Head of caudate nucleus (tissue), 42 donors: ENCODE measurements at regions not wholly inside any gene's neighbourhood (a gene's known extent, or its start where the extent isn't known, plus 50 kb on each side); places are given as distances from the start of the nearest gene placed in this dataset.

Source experiments
- DNase-seq, 42 donors: peaks; one replicate each; pipeline versions ENCODE4 v3.0.0 to v3.0.0-alpha.2; 2020 to 2021; ENCODE audit warnings: mixed read lengths in 7 of 42
- intact Hi-C: fragments of 100-400 bp; cut with DNase I; formaldehyde crosslinking; loops from one replicate; pipeline ENCODE4 v1.15.0; 2022

- intact Hi-C loops = no loop called here
- DNase-seq = peak in 2 of 42 donors; percentile 24 to 36
Measured at GRCh38 chr5:96151891-96152290, 190.2 kb upstream of the ELL2 start.

DNA sequence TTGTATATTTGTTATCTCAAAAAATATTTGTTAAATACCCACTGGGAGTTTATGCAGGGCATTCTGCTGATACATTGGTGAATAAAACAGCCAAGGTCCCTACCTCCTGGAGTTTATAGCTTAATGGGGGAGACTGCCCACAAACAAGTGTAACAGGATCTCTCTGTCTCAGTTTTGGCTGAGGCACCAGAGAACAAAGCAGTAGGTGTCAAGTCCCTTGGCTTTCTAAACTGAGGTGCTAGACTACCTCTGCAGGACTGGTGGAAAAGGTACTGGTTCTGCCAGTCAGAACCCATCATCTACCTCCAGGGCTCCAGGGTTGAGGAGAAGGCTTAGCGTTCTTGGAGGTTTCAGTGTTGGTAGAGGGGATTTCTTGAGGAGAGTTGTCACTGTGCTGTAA is 188.4 kb upstream of the ELL2 start:
- DNase-seq = no peak
- intact Hi-C loops = no loop called here

DNA sequence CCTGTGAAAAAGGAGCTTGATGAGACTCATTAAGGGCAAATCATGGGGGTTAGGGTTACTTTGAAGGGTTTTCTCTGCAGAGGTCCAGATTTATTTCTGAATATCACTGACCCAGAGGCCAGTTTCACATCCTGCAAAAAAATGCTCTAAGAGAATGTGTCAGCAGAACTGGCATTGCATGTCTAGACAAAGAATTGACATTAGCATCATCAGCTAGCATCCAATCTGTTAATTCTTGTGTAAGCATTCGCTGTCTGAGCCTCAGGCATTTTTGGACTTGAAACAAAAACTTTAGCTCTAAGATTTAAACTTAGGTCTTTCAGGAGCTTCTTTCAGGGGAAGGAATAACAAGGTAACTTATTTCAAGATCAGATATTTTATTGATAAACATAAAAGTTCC is 187.9 kb upstream of the ELL2 start:
- DNase-seq = no peak
- intact Hi-C loops = no loop called here

DNA sequence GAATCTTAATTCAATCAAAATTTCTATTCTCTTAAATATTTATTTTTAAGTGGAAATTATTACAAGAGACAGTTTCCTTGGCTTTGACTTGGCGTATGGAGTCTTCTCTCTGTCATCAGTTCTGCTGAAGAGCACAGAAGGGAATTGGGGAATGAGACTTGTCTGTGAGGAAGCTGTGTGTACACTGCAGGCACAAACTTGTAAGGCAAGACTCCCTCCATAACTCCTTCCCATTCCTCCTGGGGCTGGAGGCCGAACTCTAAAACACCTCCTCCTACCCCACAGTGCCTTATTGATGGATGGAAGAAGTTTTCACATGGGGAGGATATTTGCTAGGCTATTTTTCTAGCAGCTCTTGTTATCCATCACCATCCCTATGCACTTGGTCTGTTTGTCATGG is 187.4 kb upstream of the ELL2 start:
- intact Hi-C loops = no loop called here
- DNase-seq = no peak

- intact Hi-C loops = no loop called here
- DNase-seq = no peak
Measured at GRCh38 chr5:96148376-96148775, 186.7 kb upstream of the ELL2 start.

DNA sequence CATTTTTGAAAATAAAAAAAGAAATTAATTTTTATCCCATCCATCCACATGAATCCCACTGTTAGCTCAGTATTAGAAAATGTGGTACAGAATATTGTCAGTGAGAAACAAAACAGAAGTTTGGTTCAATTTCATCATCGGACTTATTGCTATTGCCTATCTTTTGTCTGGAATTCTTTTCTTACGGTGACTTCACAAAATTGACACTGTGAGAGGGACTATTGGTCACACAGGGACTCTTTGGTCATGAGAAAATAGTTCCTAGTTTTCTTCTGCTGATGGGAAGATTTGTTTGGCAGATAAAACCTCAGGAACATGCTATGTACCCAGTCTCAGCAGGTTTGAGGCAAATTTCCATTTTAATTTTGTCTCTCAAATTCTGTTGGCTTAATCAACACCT is 186.2 kb upstream of the ELL2 start:
- intact Hi-C loops = no loop called here
- DNase-seq = no peak

DNA sequence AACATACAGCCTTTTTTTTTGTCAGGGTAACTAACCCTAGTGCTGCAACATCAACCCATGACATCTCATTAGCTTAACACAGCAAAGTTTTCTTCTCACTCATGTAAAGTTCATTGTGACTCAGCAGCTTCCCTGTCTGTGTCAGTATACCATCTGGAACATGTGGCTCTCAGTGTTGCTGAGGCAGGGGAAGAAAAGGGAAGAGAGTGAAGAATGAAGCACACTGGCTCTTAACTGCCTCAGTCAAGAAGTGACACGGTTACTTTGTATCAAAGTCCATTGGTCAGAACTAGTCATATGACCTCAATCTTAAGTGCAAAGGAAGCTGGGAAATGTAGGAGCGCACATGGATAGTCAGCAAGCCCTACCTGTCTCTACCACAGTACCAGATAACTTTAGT is 185.0 kb upstream of the ELL2 start:
- intact Hi-C loops = no loop called here
- peak in 7 of 42 donors; percentile 4 to 41 (median 13) for DNase-seq

GRCh38 chr5:96144289-96144688 is 182.6 kb upstream of the ELL2 start:
- DNase-seq = no peak
- intact Hi-C loops = no loop called here

GRCh38 chr5:96143450-96143849 is 181.8 kb upstream of the ELL2 start:
- intact Hi-C loops = no loop called here

DNA sequence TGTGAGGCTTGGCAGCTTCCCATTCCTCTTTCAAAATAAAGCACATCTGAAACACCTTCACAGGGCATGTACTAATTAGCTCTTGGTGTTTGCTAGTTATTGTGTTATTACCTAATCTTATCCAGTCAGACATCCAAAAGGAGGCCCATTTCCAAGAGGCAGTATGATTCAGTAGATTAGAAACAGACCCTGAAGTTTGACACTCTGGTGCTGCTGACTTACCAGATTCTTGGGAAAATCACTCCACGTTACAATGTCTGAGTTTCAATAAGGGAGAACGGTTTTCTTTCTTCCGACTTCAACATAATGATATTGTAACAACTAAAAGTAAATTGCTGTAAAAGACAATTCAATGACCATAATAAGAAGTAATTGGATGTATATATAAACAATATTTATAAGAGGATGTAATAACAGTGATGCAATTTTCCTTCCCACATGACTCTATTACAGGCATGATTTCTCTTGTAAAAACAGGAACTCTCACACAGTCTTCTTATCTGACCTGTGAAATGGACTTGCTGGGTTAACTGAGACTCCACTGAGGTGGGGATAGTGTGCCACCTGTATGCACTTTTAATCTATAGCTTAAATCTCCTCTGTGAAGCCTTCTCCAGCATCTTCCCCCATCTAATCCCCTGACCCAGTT is 181.3 kb upstream of the ELL2 start:
- DNase-seq = no peak
- intact Hi-C loops = no loop called here

More at GRCh38 chr5:96143450-96143849, 181.8 kb upstream of the ELL2 start:
- no peak for DNase-seq

DNA sequence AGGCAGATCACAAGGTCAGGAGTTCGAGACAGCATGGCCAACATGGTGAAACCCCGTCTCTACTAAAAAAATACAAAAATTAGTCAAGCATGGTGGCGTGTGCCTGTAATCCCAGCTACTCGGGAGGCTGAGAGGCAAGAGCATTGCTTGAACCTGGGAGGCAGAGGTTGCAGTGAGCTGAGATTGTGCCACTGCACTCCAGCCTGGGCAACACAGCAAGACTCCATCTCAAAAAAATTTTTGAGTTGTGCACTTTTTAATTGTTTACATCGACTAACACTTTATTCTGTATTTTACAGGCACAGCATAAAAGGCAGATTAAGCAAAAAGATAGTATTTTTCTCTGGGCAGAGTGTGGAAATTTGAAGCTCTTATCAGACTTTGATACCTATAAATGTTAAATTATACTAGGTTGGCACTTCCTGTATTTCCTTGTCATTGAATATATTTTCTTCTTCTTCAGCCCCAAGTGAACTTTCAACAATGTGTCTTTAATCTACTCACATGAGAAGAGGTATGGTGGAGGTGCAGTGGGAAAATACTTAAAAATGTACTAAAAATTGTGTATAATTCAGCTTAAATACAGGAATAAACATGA is 180.6 kb upstream of the ELL2 start:
- intact Hi-C loops = no loop called here
- no peak for DNase-seq

GRCh38 chr5:96141749-96142148 is 180.1 kb upstream of the ELL2 start:
- DNase-seq = no peak
- intact Hi-C loops = no loop called here

DNA sequence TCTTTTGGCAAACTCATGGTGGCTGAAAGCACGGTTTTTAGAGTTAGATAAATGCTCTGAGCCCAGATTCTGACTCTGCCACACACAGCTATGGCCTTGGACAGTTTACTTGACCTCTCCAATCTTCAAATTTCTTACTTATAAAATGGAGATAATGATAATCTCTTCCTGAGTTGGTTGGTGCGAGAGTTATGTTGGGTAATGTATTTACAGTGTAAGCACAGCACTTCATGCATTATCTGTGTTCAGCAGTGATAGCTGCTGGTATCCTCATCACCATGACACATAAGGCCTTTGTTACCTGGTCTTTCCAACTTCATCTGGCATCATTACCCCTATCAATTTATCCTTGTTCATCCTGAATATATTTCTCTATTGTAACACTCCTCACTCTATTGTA is 178.8 kb upstream of the ELL2 start:
- DNase-seq = no peak
- intact Hi-C loops = no loop called here

DNA sequence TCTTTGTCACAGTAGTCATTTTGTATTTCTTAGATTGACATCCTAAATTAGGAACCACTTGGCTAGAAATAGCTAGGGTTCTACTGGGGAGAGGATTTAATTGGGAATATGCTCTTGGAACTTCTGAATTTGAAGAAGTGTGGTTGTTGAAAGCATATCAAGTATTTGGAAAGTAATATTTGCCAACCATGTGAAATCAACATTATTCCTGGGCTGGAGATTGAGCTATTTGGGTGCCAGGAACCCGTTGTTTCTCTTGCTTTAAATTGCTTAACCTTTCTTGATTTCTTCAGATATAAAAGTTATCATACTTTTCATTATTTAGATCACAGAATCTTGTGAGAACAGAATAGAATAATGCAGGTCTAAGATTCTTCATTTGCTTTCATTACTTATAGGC is 178.4 kb upstream of the ELL2 start:
- DNase-seq = no peak
- intact Hi-C loops = no loop called here

DNA sequence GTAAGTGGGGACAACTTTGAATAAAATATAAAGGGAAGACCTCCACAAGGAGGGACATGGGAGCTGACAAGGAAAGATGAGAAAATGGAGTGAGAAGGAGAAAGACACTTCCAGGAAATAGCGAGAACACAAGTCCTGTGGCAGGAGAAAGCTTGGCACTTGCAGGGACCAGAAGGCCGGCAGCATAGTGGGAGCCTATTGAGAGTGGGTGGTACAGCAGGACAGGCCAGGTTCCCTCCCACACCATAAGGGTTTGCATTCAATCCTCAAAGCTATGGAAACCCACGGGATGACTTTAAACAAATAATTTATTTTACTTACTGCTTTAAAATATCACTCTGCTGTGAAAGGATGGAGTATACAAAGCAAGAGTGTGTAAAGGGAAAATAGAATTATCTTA is 173.2 kb upstream of the ELL2 start:
- intact Hi-C loops = no loop called here
- no peak for DNase-seq

GRCh38 chr5:96133341-96134079 is 171.9 kb upstream of the ELL2 start:
- intact Hi-C loops = no loop called here
- DNase-seq = no peak

GRCh38 chr5:96129276-96129675 is 167.6 kb upstream of the ELL2 start:
- DNase-seq = no peak
- intact Hi-C loops = no loop called here

DNA sequence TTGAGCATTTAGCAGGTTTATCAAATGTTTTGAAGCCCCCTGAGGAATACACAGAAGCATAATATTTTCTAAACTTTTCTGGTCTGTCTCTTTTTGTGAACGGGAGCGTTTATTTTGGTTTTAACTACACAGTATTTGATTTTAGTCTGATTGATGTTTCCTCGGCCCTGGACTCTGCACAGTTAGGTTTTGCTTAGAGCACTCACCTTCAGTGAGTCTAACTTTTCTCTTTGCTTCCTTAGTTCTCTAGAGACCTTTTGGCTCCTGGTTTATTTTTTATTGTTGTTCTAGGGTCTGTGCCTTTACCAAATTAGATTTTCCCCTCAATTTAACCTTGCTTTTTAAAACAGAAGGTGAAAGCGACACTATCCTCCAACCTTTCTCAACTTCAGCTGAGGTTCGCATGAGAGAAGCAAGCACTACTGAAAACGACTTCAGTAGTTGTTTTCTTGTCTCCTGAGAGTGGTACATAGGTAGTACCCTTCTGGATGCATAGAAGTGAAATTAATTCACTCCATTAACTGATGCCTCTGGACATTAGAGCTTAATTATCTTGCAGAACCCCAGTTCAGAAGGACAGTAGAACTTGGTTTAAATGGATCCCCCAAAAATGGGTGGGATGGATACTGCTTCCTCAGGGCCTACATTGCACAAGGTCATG is 166.7 kb upstream of the ELL2 start:
- intact Hi-C loops = no loop called here

GRCh38 chr5:96127538-96127937 is 165.9 kb upstream of the ELL2 start:
- intact Hi-C loops = no loop called here

More for the DNA sequence above, 166.7 kb upstream of the ELL2 start:
- DNase-seq = no peak

GRCh38 chr5:96125231-96125891 is 163.7 kb upstream of the ELL2 start:
- no peak for DNase-seq
- intact Hi-C loops = no loop called here

More at GRCh38 chr5:96127538-96127937, 165.9 kb upstream of the ELL2 start:
- no peak for DNase-seq
